ENCODE measurements at regions not wholly inside any gene's neighbourhood (a gene's known extent, or its start where the extent isn't known, plus 50 kb on each side); places are given as distances from the start of the nearest gene placed in this dataset.

DNA sequence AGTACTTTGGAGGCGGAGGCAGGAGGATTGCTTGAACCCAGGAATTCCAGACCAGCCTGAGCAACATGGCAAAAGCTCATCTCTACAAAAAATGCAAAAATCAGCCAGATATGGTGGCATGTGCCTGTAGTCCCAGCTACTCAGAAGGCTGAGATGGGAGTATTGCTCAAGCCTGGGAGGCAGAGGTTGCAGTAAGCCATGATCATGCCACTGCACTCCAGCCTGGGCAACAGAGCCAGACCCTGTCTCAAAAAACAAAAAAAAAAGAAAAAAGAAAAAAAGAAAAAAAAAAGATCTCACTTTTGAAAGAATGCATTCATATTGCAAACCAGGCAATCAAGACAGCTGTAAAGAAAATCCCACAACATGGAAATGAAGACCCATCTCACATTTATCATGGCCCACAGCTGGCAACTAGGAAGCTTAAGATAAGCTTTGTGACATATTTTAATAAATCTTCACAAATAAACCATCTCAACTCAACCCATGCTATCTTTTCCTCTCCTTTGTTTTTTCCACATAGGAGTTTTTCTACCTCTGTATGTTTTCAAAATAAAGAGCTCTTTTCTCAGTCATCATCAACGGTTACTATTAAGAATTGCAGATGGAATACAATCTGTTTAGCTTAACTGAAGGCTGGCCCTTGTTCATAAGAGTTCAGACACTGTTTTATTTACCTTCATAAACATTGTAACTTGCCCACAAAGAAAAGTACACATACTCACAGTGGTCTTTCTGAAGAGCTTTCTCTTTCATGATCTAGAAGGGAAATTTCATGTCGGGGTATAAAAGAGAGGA lies 137.0 kb downstream of the MREG start (continued):
- TF ChIP-seq ZNF20 (CRISPR knock-in tag; IDR thresholded peaks at IDR 0.05) (no peak), ZFP62 (CRISPR knock-in tag; IDR thresholded peaks at IDR 0.05) (no peak), ZSCAN22 (CRISPR knock-in tag; IDR thresholded peaks at IDR 0.05) (no peak), SALL1 (CRISPR knock-in tag; IDR thresholded peaks at IDR 0.05) (no peak), NBN (conservative IDR thresholded peaks at IDR 0.05) (no peak), RFXAP (CRISPR knock-in tag; IDR thresholded peaks at IDR 0.05; ENCODE audit: borderline replicate concordance) (no peak), PITX1 (CRISPR knock-in tag; IDR thresholded peaks at IDR 0.05) (no peak), ZNF616 (CRISPR knock-in tag; IDR thresholded peaks at IDR 0.05; ENCODE audit: low read depth) (no peak), ZNF121 (CRISPR knock-in tag; IDR thresholded peaks at IDR 0.05) (peak; percentile 97), ZNF136 (CRISPR knock-in tag; IDR thresholded peaks at IDR 0.05; ENCODE audit: low read depth) (no peak), POLR2AphosphoS5 (IDR thresholded peaks at IDR 0.05; ENCODE audit: low read depth, low read length) (no peak), NFIB (CRISPR knock-in tag; IDR thresholded peaks at IDR 0.05; ENCODE audit: borderline replicate concordance) (no peak), ZNF337 (CRISPR knock-in tag; IDR thresholded peaks at IDR 0.05; ENCODE audit: borderline replicate concordance, low read depth) (no peak), ETV5 (CRISPR knock-in tag; IDR thresholded peaks at IDR 0.05; ENCODE audit: borderline replicate concordance) (no peak), ZNF180 (CRISPR knock-in tag; IDR thresholded peaks at IDR 0.05; ENCODE audit: borderline replicate concordance, low read depth) (no peak), ZNF3 (CRISPR knock-in tag; IDR thresholded peaks at IDR 0.05) (no peak), NFKB2 (CRISPR knock-in tag; IDR thresholded peaks at IDR 0.05; ENCODE audit: borderline replicate concordance) (no peak), NFE2L1 (CRISPR knock-in tag; IDR thresholded peaks at IDR 0.05; ENCODE audit: borderline replicate concordance) (no peak), U2AF1 (optimal IDR thresholded peaks at IDR 0.05; ENCODE audit: low read depth, low read length) (no peak), ZSCAN21 (CRISPR knock-in tag; IDR thresholded peaks at IDR 0.05; ENCODE audit: borderline replicate concordance) (no peak), ZKSCAN8 (CRISPR knock-in tag; IDR thresholded peaks at IDR 0.05; ENCODE audit: borderline replicate concordance) (no peak), SP5 (CRISPR knock-in tag; IDR thresholded peaks at IDR 0.05; ENCODE audit: borderline replicate concordance, low read depth) (0 out of 2 replicates have a peak, but pooled peaks have one; percentile 21)
- TF ChIP-seq, protein P1, sequence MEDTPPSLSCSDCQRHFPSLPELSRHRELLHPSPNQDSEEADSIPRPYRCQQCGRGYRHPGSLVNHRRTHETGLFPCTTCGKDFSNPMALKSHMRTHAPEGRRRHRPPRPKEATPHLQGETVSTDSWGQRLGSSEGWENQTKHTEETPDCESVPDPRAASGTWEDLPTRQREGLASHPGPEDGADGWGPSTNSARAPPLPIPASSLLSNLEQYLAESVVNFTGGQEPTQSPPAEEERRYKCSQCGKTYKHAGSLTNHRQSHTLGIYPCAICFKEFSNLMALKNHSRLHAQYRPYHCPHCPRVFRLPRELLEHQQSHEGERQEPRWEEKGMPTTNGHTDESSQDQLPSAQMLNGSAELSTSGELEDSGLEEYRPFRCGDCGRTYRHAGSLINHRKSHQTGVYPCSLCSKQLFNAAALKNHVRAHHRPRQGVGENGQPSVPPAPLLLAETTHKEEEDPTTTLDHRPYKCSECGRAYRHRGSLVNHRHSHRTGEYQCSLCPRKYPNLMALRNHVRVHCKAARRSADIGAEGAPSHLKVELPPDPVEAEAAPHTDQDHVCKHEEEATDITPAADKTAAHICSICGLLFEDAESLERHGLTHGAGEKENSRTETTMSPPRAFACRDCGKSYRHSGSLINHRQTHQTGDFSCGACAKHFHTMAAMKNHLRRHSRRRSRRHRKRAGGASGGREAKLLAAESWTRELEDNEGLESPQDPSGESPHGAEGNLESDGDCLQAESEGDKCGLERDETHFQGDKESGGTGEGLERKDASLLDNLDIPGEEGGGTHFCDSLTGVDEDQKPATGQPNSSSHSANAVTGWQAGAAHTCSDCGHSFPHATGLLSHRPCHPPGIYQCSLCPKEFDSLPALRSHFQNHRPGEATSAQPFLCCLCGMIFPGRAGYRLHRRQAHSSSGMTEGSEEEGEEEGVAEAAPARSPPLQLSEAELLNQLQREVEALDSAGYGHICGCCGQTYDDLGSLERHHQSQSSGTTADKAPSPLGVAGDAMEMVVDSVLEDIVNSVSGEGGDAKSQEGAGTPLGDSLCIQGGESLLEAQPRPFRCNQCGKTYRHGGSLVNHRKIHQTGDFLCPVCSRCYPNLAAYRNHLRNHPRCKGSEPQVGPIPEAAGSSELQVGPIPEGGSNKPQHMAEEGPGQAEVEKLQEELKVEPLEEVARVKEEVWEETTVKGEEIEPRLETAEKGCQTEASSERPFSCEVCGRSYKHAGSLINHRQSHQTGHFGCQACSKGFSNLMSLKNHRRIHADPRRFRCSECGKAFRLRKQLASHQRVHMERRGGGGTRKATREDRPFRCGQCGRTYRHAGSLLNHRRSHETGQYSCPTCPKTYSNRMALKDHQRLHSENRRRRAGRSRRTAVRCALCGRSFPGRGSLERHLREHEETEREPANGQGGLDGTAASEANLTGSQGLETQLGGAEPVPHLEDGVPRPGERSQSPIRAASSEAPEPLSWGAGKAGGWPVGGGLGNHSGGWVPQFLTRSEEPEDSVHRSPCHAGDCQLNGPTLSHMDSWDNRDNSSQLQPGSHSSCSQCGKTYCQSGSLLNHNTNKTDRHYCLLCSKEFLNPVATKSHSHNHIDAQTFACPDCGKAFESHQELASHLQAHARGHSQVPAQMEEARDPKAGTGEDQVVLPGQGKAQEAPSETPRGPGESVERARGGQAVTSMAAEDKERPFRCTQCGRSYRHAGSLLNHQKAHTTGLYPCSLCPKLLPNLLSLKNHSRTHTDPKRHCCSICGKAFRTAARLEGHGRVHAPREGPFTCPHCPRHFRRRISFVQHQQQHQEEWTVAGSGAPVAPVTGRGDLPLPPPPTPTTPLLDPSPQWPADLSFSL (CRISPR knock-in tag; IDR thresholded peaks at IDR 0.05) = no peak

Data from HepG2 (cell line).